ENCODE measurements at regions not wholly inside any gene's neighbourhood (a gene's known extent, or its start where the extent isn't known, plus 50 kb on each side); places are given as distances from the start of the nearest gene placed in this dataset.

DNA sequence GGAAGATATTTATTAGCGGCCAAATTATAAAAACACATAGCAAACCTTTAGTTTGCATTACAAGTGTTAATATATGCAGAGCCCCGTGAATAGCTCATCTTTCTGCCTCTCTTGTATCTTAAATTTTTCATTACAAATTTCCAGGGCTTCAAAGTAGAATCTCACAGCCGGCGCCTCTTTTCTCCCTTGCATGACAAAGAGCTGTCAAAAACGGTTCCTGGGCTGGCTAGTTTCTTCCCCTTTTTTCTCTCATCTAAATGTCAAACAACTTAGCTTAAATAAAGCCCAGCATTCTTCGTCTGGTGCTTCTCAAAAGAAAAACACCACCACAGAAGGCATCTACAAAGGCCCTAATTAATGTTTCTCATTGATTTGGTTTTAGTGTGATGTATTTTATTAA, 253.0 kb downstream of the INSC start:
- Histone ChIP-seq H3K9me3 (replicated peaks; ENCODE audit: control insufficient read depth, insufficient read depth, low read depth, low read length) (no peaks in the 10 kb centered on the region), H3K4me1 (replicated peaks in 1 of 2; ENCODE audit: control insufficient read depth in 2 of 2, insufficient read depth in 2 of 2, low read length in 2 of 2) (no peaks in the 10 kb centered on the region), H2AFZ (ENCODE audit: low read depth, low read length) (no peak overlapping the region), H3K27me3 (ENCODE audit: control insufficient read depth in 2 of 2, insufficient read depth in 2 of 2, low read length in 2 of 2) (no peaks in the 10 kb centered on the region; a peak in 1 of 5 replicates), H3K9me1 (ENCODE audit: control insufficient read depth, insufficient read depth, low read length) (no peaks in the 10 kb centered on the region), H3K27ac (ENCODE audit: extremely low read depth, low read depth, low read length) (no peak overlapping the region), H3K4me3 (no peak overlapping the region), H4K20me1 (replicated peaks; ENCODE audit: control insufficient read depth, insufficient read depth, low read length) (no peaks in the 10 kb centered on the region), H3K36me3 (ENCODE audit: control insufficient read depth, insufficient read depth, low read length) (no peaks in the 10 kb centered on the region), H3K79me2 (ENCODE audit: control insufficient read depth, insufficient read depth, low read length) (no peaks in the 10 kb centered on the region), H3K4me2 (ENCODE audit: insufficient read depth, low read length) (no peak overlapping the region), H3K9ac (ENCODE audit: insufficient read depth in 1 of 2, low read depth in 2 of 2, low read length in 2 of 2) (no peak overlapping the region)
- ChIA-PET POLR2A (interaction anchor here (0.6 kb wide), 1 partner anchor 162 kb away, joined by 3 read pairs; no protein-coding TSS in a partner anchor), CTCF (ENCODE audit: low intra/inter-chr PET ratio) (interaction anchor here (0.6 kb wide), 1 partner anchor 398 kb away, joined by 4 read pairs; no protein-coding TSS in a partner anchor)
- WGBS (ENCODE audit: insufficient coverage, low coverage, missing lambda C conversion rate) = 0% methylated on average over 6 of the region's 6 CpGs
- FAIRE-seq (no peak), DNase-seq (ENCODE audit: extremely low read depth in 1 of 4, low spot score in 3 of 4) (no peak), ATAC-seq (no peak)
- BruUV-seq (replicated peaks) = no TSS peak
- in situ Hi-C loops (cut with MboI) = no loop called here
- intact Hi-C loops (cut with micrococcal nuclease) = no loop called here
- TF ChIP-seq FOXJ3 (CRISPR knock-in tag; IDR thresholded peaks at IDR 0.05) (no peak), BDP1 (IDR thresholded peaks at IDR 0.05; ENCODE audit: insufficient read depth, insufficient read length) (no peak), NCOA4 (IDR thresholded peaks at IDR 0.05; ENCODE audit: partially characterized antibody) (no peak), NCOA1 (IDR thresholded peaks at IDR 0.05; ENCODE audit: low read depth) (no peak), TSHZ1 (CRISPR knock-in tag; IDR thresholded peaks at IDR 0.05) (no peak), XRCC4 (IDR thresholded peaks at IDR 0.05; ENCODE audit: extremely low read depth, insufficient read depth, insufficient read length) (no peak), MAFK (IDR thresholded peaks at IDR 0.05; ENCODE audit: low read length) (no peak), ESRRA (IDR thresholded peaks at IDR 0.05; ENCODE audit: borderline replicate concordance, low read depth) (no peak), ARID4B (CRISPR knock-in tag; IDR thresholded peaks at IDR 0.05) (no peak), POLR2AphosphoS2 (IDR thresholded peaks at IDR 0.05; ENCODE audit: low read length) (no peak), SNAPC5 (CRISPR knock-in tag; IDR thresholded peaks at IDR 0.05) (no peak), HNRNPK (IDR thresholded peaks at IDR 0.05; ENCODE audit: low read depth, low read length, poor library complexity, severe bottlenecking) (no peak)
- TF ChIP-seq, protein P1, sequence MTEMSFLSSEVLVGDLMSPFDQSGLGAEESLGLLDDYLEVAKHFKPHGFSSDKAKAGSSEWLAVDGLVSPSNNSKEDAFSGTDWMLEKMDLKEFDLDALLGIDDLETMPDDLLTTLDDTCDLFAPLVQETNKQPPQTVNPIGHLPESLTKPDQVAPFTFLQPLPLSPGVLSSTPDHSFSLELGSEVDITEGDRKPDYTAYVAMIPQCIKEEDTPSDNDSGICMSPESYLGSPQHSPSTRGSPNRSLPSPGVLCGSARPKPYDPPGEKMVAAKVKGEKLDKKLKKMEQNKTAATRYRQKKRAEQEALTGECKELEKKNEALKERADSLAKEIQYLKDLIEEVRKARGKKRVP (CRISPR knock-in tag; IDR thresholded peaks at IDR 0.05) = no peak
- TF ChIP-seq, protein P2, sequence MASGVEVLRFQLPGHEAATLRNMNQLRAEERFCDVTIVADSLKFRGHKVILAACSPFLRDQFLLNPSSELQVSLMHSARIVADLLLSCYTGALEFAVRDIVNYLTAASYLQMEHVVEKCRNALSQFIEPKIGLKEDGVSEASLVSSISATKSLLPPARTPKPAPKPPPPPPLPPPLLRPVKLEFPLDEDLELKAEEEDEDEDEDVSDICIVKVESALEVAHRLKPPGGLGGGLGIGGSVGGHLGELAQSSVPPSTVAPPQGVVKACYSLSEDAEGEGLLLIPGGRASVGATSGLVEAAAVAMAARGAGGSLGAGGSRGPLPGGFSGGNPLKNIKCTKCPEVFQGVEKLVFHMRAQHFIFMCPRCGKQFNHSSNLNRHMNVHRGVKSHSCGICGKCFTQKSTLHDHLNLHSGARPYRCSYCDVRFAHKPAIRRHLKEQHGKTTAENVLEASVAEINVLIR (CRISPR knock-in tag; IDR thresholded peaks at IDR 0.05) = no peak
